Endothelial cell of umbilical vein (primary cell): ENCODE measurements at regions not wholly inside any gene's neighbourhood (a gene's known extent, or its start where the extent isn't known, plus 50 kb on each side); places are given as distances from the start of the nearest gene placed in this dataset.
"Not testable (repeated sequence)": the region's sequence is repeated elsewhere in the genome, so short reads cannot be mapped to it uniquely, and the experiment has no call there.

Experiments used
- BruUV-seq: library from RNA; stranded (reverse); fragments of 400-500 nt; replicated peaks from 2 replicates; lab custom pipeline; 2021; lab: Mats Ljungman, UMichigan
- CTCF ChIA-PET: fragments of 300-600, 350-600 bp; sonication (Branson Sonifier 250); formaldehyde crosslinking; loops from one replicate; lab custom pipeline; 2021; ENCODE audit warnings: antibody characterized with exemption, inconsistent platforms; lab: Charles Lee
- POLR2A ChIA-PET: fragments of 300-600, 350-600 bp; sonication (Branson Sonifier 250); formaldehyde crosslinking; loops from one replicate; lab custom pipeline; 2021; ENCODE audit warnings: antibody characterized with exemption, inconsistent platforms; lab: Charles Lee
- DNase-seq: peaks from one replicate; pipeline ENCODE4 v3.0.0-alpha.2; 2011; ENCODE audit warnings: low read depth, low spot score
- FAIRE-seq: peaks from 2 replicates; lab custom pipeline; 2011; peaks lifted over from hg19 to GRCh38; lab: Jason Lieb, UNC
- H2AFZ ChIP-seq: 2 replicates; pipeline ENCODE4 v1.6.0; 2012; ENCODE audit warnings: low read depth, low read length, control low read depth, inconsistent platforms
- H3K27ac ChIP-seq: 2 replicates; pipeline ENCODE4 v1.5.1; 2011; ENCODE audit warnings: low read depth, mild to moderate bottlenecking, control low read depth, low read length, moderate library complexity; ENCODE audit not compliant: insufficient read depth
- H3K27me3 ChIP-seq, 2 experiments: 2 replicates each; pipeline versions ENCODE4 v1.6.0 to v1.6.1; 2011; ENCODE audit warnings: low read length in 2 of 2, mixed read lengths in 1 of 2; ENCODE audit not compliant: control insufficient read depth in 2 of 2, insufficient read depth in 2 of 2
- H3K36me3 ChIP-seq, 2 experiments: 2 replicates in 1 of 2; 3 replicates in 1 of 2; pipeline ENCODE4 v1.5.1; 2011; ENCODE audit warnings: low read length in 2 of 2, mild to moderate bottlenecking in 1 of 2, moderate library complexity in 1 of 2; ENCODE audit not compliant: control insufficient read depth in 2 of 2, insufficient read depth in 2 of 2; ENCODE audit errors: extremely low read depth in 1 of 2
- H3K4me1 ChIP-seq: 3 replicates; pipeline ENCODE4 v1.5.1; 2011; ENCODE audit warnings: mild to moderate bottlenecking, low read length; ENCODE audit not compliant: control insufficient read depth, insufficient read depth; ENCODE audit errors: extremely low read depth
- H3K4me2 ChIP-seq: 2 replicates; pipeline ENCODE4 v1.6.1; 2011; ENCODE audit warnings: low read length, control low read depth, mixed read lengths; ENCODE audit not compliant: insufficient read depth
- H3K4me3 ChIP-seq, 3 experiments: fragments of 200-600 bp in 1 of 3; sonication (generic), shearing (Covaris generic) in 1 of 3; replicated peaks in 1 of 3; 2 replicates each; pipeline ENCODE4 v1.5.1; 2011 to 2016; ENCODE audit warnings: control low read depth in 3 of 3, low read length in 3 of 3, mild to moderate bottlenecking in 2 of 3, inconsistent platforms in 1 of 3, low read depth in 1 of 3, moderate library complexity in 1 of 3; ENCODE audit not compliant: insufficient read depth in 1 of 3
- H3K79me2 ChIP-seq: 2 replicates; pipeline ENCODE4 v1.6.0; 2012; ENCODE audit warnings: low read length, inconsistent platforms; ENCODE audit not compliant: control insufficient read depth, insufficient read depth
- H3K9ac ChIP-seq: replicated peaks from 2 replicates; pipeline ENCODE3; 2011; ENCODE audit warnings: low read length, control low read depth; ENCODE audit not compliant: insufficient read depth; ENCODE audit errors: extremely low read depth
- H3K9me1 ChIP-seq: replicated peaks from 3 replicates; pipeline ENCODE4 v1.6.0; 2011; ENCODE audit warnings: mild to moderate bottlenecking, low read length; ENCODE audit not compliant: control insufficient read depth, insufficient read depth; ENCODE audit errors: extremely low read depth
- H3K9me3 ChIP-seq: replicated peaks from 2 replicates; pipeline ENCODE4 v1.5.1; 2012; ENCODE audit warnings: low read length, inconsistent platforms; ENCODE audit not compliant: control insufficient read depth, insufficient read depth
- H4K20me1 ChIP-seq: replicated peaks from 2 replicates; pipeline ENCODE3; 2011; ENCODE audit warnings: mild to moderate bottlenecking, low read length; ENCODE audit not compliant: control insufficient read depth, insufficient read depth; ENCODE audit errors: extremely low read depth
- CTCF ChIP-seq, 2 donors: IDR thresholded peaks; 1 replicate in 1 of 2; 2 replicates in 1 of 2; pipeline ENCODE4 v1.5.1; 2011; ENCODE audit warnings: low read length in 2 of 2, mild to moderate bottlenecking in 2 of 2, moderate library complexity in 2 of 2, control low read depth in 1 of 2, inconsistent platforms in 1 of 2, low read depth in 1 of 2; ENCODE audit not compliant: insufficient read depth in 1 of 2; ENCODE audit errors: extremely low read depth in 1 of 2
- EZH2 ChIP-seq: IDR thresholded peaks from 2 replicates; pipeline ENCODE4 v1.6.1; 2012; ENCODE audit warnings: borderline replicate concordance, low read depth, mild to moderate bottlenecking, moderate library complexity, low read length, inconsistent platforms; ENCODE audit not compliant: severe bottlenecking
- FOS ChIP-seq: IDR thresholded peaks from 2 replicates; pipeline ENCODE4 v1.6.1; 2011; ENCODE audit warnings: mild to moderate bottlenecking, low read length, moderate library complexity, borderline replicate concordance; ENCODE audit not compliant: insufficient read depth
- GATA2 ChIP-seq: IDR thresholded peaks from 2 replicates; pipeline ENCODE4 v1.7.0; 2011; ENCODE audit warnings: low read depth, mild to moderate bottlenecking, moderate library complexity, mixed read lengths, low read length; ENCODE audit not compliant: insufficient read length, insufficient read depth
- JUN ChIP-seq: IDR thresholded peaks from 2 replicates; pipeline ENCODE4 v1.6.1; 2011; ENCODE audit warnings: borderline replicate concordance, low read depth; ENCODE audit not compliant: insufficient read length, insufficient read depth
- MAX ChIP-seq: IDR thresholded peaks from 2 replicates; pipeline ENCODE4 v1.6.1; 2011; ENCODE audit not compliant: insufficient read depth, insufficient read length
- MYC ChIP-seq: IDR thresholded peaks from one replicate; pipeline ENCODE4 v1.6.1; 2011; ENCODE audit warnings: mild to moderate bottlenecking, low read depth, low read length
- POLR2A ChIP-seq: IDR thresholded peaks from 2 replicates; pipeline ENCODE4 v1.6.1; 2012; ENCODE audit warnings: low read depth, mild to moderate bottlenecking, control low read depth, low read length
- POLR2AphosphoS5 ChIP-seq: IDR thresholded peaks from 2 replicates; pipeline ENCODE4 v1.6.1; 2012; ENCODE audit warnings: low read depth, mild to moderate bottlenecking, control low read depth, low read length, moderate library complexity; ENCODE audit not compliant: insufficient read depth
- dilution Hi-C: fragments of 300-500 bp; cut with MboI; formaldehyde crosslinking; loops from one replicate; pipeline ENCODE4 v1.15.0; 2019; ENCODE audit warnings: low sequenced_read_pairs; ENCODE audit not compliant: extremely low pct_ligation_motif_present
- intact Hi-C: fragments of 100-400 bp; cut with micrococcal nuclease; formaldehyde crosslinking; loops from one replicate; pipeline ENCODE4 v1.10.0; 2022

DNA sequence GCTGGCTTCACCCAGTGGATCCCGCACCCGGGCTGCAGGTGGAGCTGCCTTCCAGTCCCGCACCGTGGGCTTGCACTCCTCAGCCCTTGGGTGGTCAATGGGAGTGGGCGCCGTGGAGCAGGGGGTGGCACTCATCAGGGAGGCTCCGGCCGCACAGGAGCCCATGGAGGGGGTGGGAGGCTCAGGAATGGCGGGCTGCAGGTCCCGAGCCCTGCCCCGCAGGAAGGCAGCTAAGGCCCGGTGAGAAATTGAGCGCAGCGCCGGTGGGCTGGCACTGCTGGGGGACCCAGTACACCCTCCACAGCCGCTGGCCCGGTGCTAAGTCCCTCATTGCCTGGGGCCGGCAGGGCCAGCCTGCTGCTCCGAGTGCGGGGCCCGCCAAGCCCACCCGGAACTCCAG, 209.9 kb downstream of the UTRN start:
- H3K9ac ChIP-seq, POLR2A ChIA-PET, dilution Hi-C loops, H3K79me2 ChIP-seq, intact Hi-C loops, H3K4me1 ChIP-seq, H3K4me2 ChIP-seq, CTCF ChIA-PET, DNase-seq, H3K9me3 ChIP-seq, H3K9me1 ChIP-seq, BruUV-seq, H3K27me3 ChIP-seq, H4K20me1 ChIP-seq, H2AFZ ChIP-seq, FAIRE-seq, H3K27ac ChIP-seq, H3K4me3 ChIP-seq: not testable (repeated sequence)
- H3K36me3 ChIP-seq = peaks cover 11 to 24% of the 10 kb centered on the region in 2 experiments

GRCh38 chr6:144497650-144498049, 212.5 kb downstream of the UTRN start:
- Histone ChIP-seq H3K27ac (no peak overlapping the region), H3K36me3 (peaks cover 8 to 16% of the 10 kb centered on the region in 2 experiments), H4K20me1 (no peaks in the 10 kb centered on the region), H3K4me2 (no peak overlapping the region), H3K27me3 (no peaks in the 10 kb centered on the region), H3K4me1 (peaks cover 4% of the 10 kb centered on the region), H3K79me2 (peaks cover 4% of the 10 kb centered on the region), H2AFZ (no peak overlapping the region), H3K9me3 (no peaks in the 10 kb centered on the region), H3K9ac (no peak overlapping the region), H3K9me1 (no peaks in the 10 kb centered on the region), H3K4me3 (no peak overlapping the region)
- intact Hi-C loops = no loop called here
- no peak for DNase-seq
- CTCF ChIA-PET = no interaction called here
- POLR2A ChIA-PET = interaction anchor here (0.6 to 0.7 kb wide), 3 partner anchors 12 to 402 kb away, joined by 3 to 4 read pairs (median 3); partner anchors contain the start of gene SF3B5
- TF ChIP-seq FOS (no peak), JUN (no peak), POLR2AphosphoS5 (no peak), MAX (no peak), MYC (no peak), GATA2 (no peak), POLR2A (no peak), EZH2 (no peak), CTCF (IDR thresholded peaks at IDR 0.05; ENCODE audit: extremely low read depth in 1 of 2, insufficient read depth in 1 of 2, low read depth in 1 of 2, low read length in 2 of 2) (no peak)
- no TSS peak for BruUV-seq
- dilution Hi-C loops = no loop called here
- FAIRE-seq = no peak
